A549 (cell line): ENCODE measurements at regions not wholly inside any gene's neighbourhood (a gene's known extent, or its start where the extent isn't known, plus 50 kb on each side); places are given as distances from the start of the nearest gene placed in this dataset.

Source experiments
- FOSL2 ChIP-seq, 2 experiments: fragments of 450-650 bp in 1 of 2; fragments of >200 bp in 1 of 2; sonication (Bioruptor Twin) in 1 of 2; formaldehyde crosslinking; IDR thresholded peaks; 2 replicates each; pipeline versions ENCODE4 v1.5.0 to v1.6.1; 2016 to 2020; ENCODE audit warnings: mild to moderate bottlenecking in 1 of 2, moderate library complexity in 1 of 2
- NFE2L2 ChIP-seq: fragments of 150-350 bp; conservative IDR thresholded peaks from 2 replicates; pipeline ENCODE4 v1.6.1; 2014; ENCODE audit warnings: low read length
- POLR2A ChIP-seq: IDR thresholded peaks from 2 replicates; pipeline ENCODE4 v1.6.1; 2012; ENCODE audit warnings: mild to moderate bottlenecking, low read length
- TF ChIP-seq, protein P1 (sequence below): fragments of >200 bp; sonication (Bioruptor Twin); formaldehyde crosslinking; IDR thresholded peaks from 3 replicates; pipeline ENCODE4 v1.5.1; 2016

DNA sequence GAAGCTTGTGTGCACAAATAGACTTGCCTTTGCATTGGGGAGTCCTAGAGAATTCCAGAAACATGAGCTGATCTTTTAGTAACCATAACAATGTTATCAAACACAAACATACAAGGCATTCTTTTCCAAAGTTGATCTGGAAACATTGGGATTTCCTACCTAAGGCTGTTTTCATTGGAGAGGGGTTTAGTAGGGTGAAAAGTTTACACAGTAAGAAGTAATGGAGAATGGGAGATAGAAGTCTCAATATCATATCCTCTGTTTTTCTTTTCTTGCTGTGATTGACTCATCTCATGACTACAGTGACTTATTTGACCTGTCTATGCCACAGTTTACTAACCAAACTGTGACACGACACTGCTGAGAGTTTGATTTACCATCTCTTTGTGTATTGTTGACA lies 65.6 kb upstream of the PLA2G4A start:
- TF ChIP-seq, protein P1, sequence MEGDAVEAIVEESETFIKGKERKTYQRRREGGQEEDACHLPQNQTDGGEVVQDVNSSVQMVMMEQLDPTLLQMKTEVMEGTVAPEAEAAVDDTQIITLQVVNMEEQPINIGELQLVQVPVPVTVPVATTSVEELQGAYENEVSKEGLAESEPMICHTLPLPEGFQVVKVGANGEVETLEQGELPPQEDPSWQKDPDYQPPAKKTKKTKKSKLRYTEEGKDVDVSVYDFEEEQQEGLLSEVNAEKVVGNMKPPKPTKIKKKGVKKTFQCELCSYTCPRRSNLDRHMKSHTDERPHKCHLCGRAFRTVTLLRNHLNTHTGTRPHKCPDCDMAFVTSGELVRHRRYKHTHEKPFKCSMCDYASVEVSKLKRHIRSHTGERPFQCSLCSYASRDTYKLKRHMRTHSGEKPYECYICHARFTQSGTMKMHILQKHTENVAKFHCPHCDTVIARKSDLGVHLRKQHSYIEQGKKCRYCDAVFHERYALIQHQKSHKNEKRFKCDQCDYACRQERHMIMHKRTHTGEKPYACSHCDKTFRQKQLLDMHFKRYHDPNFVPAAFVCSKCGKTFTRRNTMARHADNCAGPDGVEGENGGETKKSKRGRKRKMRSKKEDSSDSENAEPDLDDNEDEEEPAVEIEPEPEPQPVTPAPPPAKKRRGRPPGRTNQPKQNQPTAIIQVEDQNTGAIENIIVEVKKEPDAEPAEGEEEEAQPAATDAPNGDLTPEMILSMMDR = no peak
- TF ChIP-seq FOSL2 (IDR thresholded peaks at IDR 0.05) = no peak
- peak; percentile 67 for TF ChIP-seq FOSL2 (CRISPR knock-in tag; IDR thresholded peaks at IDR 0.05)
- TF ChIP-seq NFE2L2 = no peak
- TF ChIP-seq POLR2A = no peak
